A549 (cell line): ENCODE measurements at regions not wholly inside any gene's neighbourhood (a gene's known extent, or its start where the extent isn't known, plus 50 kb on each side); places are given as distances from the start of the nearest gene placed in this dataset.

Source experiments
- CTCF ChIP-seq: fragments of >200 bp; sonication (Bioruptor Twin); formaldehyde crosslinking; IDR thresholded peaks from 3 replicates; pipeline ENCODE4 v1.5.1; 2016
- EP300 ChIP-seq, 2 experiments: fragments of >200 bp; sonication (Bioruptor Twin); formaldehyde crosslinking; IDR thresholded peaks; 2 replicates in 1 of 2; 3 replicates in 1 of 2; pipeline ENCODE4 v1.6.1; 2016 to 2017
- HOXA7 ChIP-seq: fragments of 250-450 bp; sonication (Bioruptor Pico); IDR thresholded peaks from 2 replicates; pipeline ENCODE4 v1.5.0; 2020; ENCODE audit warnings: mild to moderate bottlenecking, moderate library complexity
- MAFK ChIP-seq: fragments of 450-650 bp; IDR thresholded peaks from 2 replicates; pipeline ENCODE4 v1.6.1; 2014; ENCODE audit not compliant: partially characterized antibody
- PHF8 ChIP-seq: fragments of 200-600 bp; sonication (generic); IDR thresholded peaks from 2 replicates; pipeline ENCODE4 v1.6.1; 2016; ENCODE audit warnings: low read depth, mild to moderate bottlenecking, antibody characterized with exemption, moderate library complexity, borderline replicate concordance
- POLR2A ChIP-seq: IDR thresholded peaks from 2 replicates; pipeline ENCODE4 v1.6.1; 2012; ENCODE audit warnings: mild to moderate bottlenecking, low read length
- RAD21 ChIP-seq, 2 experiments: fragments of >200 bp in 1 of 2; sonication (Bioruptor Twin) in 1 of 2; formaldehyde crosslinking in 1 of 2; IDR thresholded peaks in 1 of 2; conservative IDR thresholded peaks in 1 of 2; 2 replicates in 1 of 2; 3 replicates in 1 of 2; pipeline ENCODE4 v1.6.1; 2012 to 2018; ENCODE audit warnings: inconsistent platforms in 1 of 2
- RNF2 ChIP-seq: fragments of 200-600 bp; sonication (generic); IDR thresholded peaks from 2 replicates; pipeline ENCODE4 v1.6.1; 2016; ENCODE audit warnings: low read depth, mild to moderate bottlenecking, antibody characterized with exemption, moderate library complexity, borderline replicate concordance
- SMC3 ChIP-seq: fragments of >200 bp; sonication (Bioruptor Twin); formaldehyde crosslinking; IDR thresholded peaks from 3 replicates; pipeline ENCODE4 v1.6.1; 2018; ENCODE audit warnings: inconsistent platforms
- TP53 ChIP-seq: fragments of 250-450 bp; sonication (Bioruptor Pico); IDR thresholded peaks from 2 replicates; pipeline ENCODE4 v1.5.0; 2021; ENCODE audit warnings: mild to moderate bottlenecking, moderate library complexity

GRCh38 chr5:105034401-105034763 lies 1471.8 kb upstream of the NUDT12 start:
- TF ChIP-seq TP53 (CRISPR knock-in tag) (no peak), CTCF (no peak), PHF8 (no peak), RNF2 (no peak), SMC3 (no peak), EP300 (IDR thresholded peaks at IDR 0.05) (no peak), POLR2A (no peak), MAFK (no peak), RAD21 (conservative IDR thresholded peaks at IDR 0.05 in 1 of 2, IDR thresholded peaks at IDR 0.05 in 1 of 2) (no peak), HOXA7 (CRISPR knock-in tag) (no peak)
